BE2C (cell line): ENCODE measurements at regions not wholly inside any gene's neighbourhood (a gene's known extent, or its start where the extent isn't known, plus 50 kb on each side); places are given as distances from the start of the nearest gene placed in this dataset.

Experiments used
- DNase-seq: peaks from one replicate; pipeline ENCODE4 v3.0.0-alpha.2; 2020
- H3K27me3 ChIP-seq: fragments of 250-450 bp; sonication (Bioruptor Pico); 2 replicates; pipeline ENCODE4 v1.5.1; 2020; ENCODE audit warnings: mild to moderate bottlenecking
- H3K36me3 ChIP-seq: fragments of 250-450 bp; sonication (Bioruptor Pico); 2 replicates; pipeline ENCODE4 v1.5.1; 2020; ENCODE audit warnings: mild to moderate bottlenecking
- H3K4me1 ChIP-seq: fragments of 250-450 bp; sonication (Bioruptor Pico); 2 replicates; pipeline ENCODE4 v1.5.1; 2020
- H3K4me3 ChIP-seq: 2 replicates; pipeline ENCODE4 v1.5.1; 2011; ENCODE audit warnings: low read depth, low read length
- H3K9me3 ChIP-seq: fragments of 250-450 bp; sonication (Bioruptor Pico); 2 replicates; pipeline ENCODE4 v1.5.1; 2020
- TF ChIP-seq, protein P1 (sequence below): IDR thresholded peaks from 2 replicates; pipeline ENCODE4 v1.5.1; 2012; ENCODE audit warnings: mild to moderate bottlenecking, low read depth, low read length

DNA sequence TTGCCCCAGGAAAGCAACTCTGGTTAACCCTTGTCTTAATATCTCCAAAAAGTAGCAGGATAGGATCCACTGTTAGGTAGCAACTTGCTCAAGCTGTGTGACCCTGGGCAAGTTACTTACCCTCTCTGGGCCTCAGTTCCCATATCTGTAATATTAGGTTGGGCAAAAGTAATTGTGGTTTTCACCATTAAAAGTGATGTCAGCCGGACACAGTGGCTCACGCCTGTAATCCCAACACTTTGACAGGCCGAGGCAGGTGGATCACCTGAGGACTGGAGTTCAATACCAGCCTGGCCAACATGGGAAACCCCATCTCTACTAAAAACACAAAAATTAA lies 179.3 kb downstream of the FOXL1 start:
- Histone ChIP-seq H3K9me3 (no peaks in the 10 kb centered on the region), H3K36me3 (no peaks in the 10 kb centered on the region), H3K4me3 (no peak overlapping the region), H3K4me1 (no peaks in the 10 kb centered on the region), H3K27me3 (peaks cover 67% of the 10 kb centered on the region)
- TF ChIP-seq, protein P1, sequence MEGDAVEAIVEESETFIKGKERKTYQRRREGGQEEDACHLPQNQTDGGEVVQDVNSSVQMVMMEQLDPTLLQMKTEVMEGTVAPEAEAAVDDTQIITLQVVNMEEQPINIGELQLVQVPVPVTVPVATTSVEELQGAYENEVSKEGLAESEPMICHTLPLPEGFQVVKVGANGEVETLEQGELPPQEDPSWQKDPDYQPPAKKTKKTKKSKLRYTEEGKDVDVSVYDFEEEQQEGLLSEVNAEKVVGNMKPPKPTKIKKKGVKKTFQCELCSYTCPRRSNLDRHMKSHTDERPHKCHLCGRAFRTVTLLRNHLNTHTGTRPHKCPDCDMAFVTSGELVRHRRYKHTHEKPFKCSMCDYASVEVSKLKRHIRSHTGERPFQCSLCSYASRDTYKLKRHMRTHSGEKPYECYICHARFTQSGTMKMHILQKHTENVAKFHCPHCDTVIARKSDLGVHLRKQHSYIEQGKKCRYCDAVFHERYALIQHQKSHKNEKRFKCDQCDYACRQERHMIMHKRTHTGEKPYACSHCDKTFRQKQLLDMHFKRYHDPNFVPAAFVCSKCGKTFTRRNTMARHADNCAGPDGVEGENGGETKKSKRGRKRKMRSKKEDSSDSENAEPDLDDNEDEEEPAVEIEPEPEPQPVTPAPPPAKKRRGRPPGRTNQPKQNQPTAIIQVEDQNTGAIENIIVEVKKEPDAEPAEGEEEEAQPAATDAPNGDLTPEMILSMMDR, result no peak
- no peak for DNase-seq

DNA sequence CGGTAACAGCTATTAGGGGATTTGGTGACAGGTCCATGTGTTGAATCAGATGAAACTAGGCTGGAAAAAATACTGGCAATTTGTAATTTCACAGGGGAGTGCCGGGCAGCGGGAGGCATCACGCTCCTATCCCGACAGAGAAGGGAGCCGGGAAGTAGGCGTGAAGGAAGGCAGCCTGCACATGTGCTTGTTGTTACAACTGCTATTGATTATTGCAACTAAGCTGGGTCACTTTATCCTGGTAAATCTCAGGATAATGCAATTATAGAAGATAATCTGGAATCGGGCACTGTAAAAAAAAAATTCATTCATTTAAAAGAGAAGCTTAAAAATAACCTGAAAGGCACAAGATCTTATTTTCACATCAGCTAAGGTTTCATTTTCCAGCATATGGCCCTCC lies 180.6 kb downstream of the FOXL1 start:
- Histone ChIP-seq H3K36me3 (no peaks in the 10 kb centered on the region), H3K9me3 (no peaks in the 10 kb centered on the region), H3K4me3 (no peak overlapping the region), H3K27me3 (peaks cover 68% of the 10 kb centered on the region), H3K4me1 (no peaks in the 10 kb centered on the region)
- no peak for DNase-seq
- TF ChIP-seq, protein P1, result no peak

DNA sequence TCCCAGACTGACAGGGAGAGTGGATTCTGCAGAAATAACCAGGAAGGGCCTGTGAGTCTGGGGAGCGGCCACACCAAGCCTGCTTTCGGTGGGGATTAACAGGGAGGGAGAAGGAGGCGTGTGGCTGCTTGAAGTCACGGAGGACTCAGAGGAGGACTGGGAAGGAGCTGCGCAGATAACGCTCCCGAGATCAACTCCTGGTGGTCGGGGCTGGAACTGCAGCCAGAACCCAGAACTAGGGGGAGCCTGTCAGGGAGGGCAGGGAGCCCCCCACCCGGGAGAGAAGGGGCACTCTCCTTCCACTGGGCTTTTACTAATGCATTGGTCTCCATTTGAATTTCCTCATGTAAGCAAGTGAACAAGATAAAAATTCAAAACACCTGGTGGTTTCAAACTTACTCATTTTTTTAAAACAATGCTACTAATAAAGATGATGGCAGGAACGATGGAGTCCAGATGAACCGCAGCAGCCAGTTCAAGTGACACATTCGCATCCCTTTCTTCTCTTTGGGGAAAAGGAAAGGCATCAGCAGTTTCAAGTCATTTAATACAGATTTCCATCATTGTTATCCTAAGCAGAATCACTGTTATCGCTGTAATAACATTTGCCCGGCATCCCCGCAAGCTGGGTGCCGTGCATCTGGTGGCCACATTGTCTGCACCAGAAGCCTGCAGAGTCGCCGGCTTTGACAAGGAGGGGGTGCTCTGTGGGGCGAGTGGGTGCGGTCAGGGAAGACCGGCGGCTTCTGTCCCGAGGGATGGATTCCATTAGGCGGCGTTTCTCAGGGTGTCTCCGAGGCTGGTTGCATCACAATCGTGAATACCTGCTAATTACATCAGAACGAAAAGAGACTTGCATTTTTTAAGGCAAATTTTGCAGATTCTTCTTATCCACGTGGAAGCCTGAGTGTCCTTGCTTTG lies 183.0 kb downstream of the FOXL1 start:
- H3K27me3 ChIP-seq, result peaks cover 65% of the 10 kb centered on the region
- peak; percentile 59 for DNase-seq
- no peaks in the 10 kb centered on the region for H3K4me1 ChIP-seq
- no peaks in the 10 kb centered on the region for H3K36me3 ChIP-seq
- TF ChIP-seq, protein P1, result peak; percentile 78
- H3K9me3 ChIP-seq, result no peaks in the 10 kb centered on the region
- no peak overlapping the region for H3K4me3 ChIP-seq

DNA sequence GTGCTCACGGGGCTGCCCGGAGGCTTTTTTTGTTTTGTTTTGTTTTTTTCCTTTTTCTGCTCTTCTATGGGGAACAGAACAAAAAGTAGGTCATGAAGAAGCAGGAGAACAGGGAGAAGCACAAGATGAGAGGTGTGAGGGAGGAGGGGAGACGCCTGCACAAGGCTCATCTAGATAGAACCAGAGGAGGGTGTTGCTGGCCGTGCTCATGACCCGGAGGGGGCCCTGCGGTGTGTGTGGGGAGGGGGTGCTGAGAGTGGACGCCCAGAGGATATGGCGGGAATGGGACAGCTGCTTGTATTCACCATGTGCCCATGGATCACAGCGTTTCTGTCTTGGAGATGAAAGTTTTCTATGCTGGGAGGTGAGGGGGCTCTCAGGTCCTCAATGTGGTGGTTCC lies 183.7 kb downstream of the FOXL1 start:
- Histone ChIP-seq H3K27me3 (peaks cover 59% of the 10 kb centered on the region), H3K36me3 (no peaks in the 10 kb centered on the region), H3K9me3 (no peaks in the 10 kb centered on the region), H3K4me1 (no peaks in the 10 kb centered on the region), H3K4me3 (no peak overlapping the region)
- no peak for DNase-seq
- TF ChIP-seq, protein P1, result no peak

DNA sequence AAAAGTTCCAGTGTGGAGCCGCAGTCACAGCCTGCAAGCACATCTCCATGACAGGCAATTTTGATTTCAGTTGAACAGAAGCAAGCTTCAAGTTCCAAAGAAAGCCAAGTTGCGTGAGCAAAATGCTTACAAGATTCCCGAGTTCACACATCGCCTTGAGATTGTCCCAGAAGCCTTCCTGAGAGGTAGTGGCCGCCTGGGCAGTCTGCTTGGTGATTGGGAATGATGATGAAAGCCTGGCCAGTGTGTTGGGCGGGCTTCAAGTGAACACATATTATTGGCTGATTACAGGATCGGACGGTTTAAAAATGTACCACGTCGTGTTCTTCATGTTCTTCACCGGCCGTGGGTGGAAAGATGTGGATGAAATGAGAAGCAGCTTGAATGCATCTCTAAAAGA lies 185.5 kb downstream of the FOXL1 start:
- DNase-seq, result no peak
- TF ChIP-seq, protein P1, result no peak
- no peaks in the 10 kb centered on the region for H3K4me1 ChIP-seq
- H3K4me3 ChIP-seq, result no peak overlapping the region
- no peaks in the 10 kb centered on the region for H3K9me3 ChIP-seq
- peaks cover 42% of the 10 kb centered on the region for H3K27me3 ChIP-seq
- H3K36me3 ChIP-seq, result no peaks in the 10 kb centered on the region

DNA sequence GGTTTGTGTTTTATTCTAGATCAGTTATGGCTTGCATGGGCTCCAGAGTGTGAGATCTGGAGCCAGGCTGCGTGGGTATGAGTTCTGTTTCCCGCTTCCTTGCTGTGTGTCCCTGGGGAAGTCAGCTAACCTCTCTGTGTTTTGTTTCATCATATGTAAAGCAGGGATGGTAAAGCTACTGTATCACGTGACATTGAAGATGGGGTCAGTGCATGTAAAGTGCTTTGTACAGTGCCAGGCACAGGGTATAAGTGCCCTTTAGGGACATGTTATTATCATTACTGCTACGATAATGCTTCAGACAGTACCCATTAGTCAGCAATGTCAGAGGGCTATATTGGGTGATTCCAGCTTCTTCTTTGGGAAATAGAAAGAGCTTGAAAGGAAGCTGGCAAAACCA lies 186.2 kb downstream of the FOXL1 start:
- TF ChIP-seq, protein P1, result no peak
- H3K9me3 ChIP-seq, result no peaks in the 10 kb centered on the region
- no peak overlapping the region for H3K4me3 ChIP-seq

More for the DNA sequence above, 186.2 kb downstream of the FOXL1 start:
- Histone ChIP-seq H3K27me3 (peaks cover 35% of the 10 kb centered on the region), H3K4me1 (no peaks in the 10 kb centered on the region), H3K36me3 (no peaks in the 10 kb centered on the region)
- no peak for DNase-seq
